ENCODE measurements at regions not wholly inside any gene's neighbourhood (a gene's known extent, or its start where the extent isn't known, plus 50 kb on each side); places are given as distances from the start of the nearest gene placed in this dataset.
"Not testable (repeated sequence)": the region's sequence is repeated elsewhere in the genome, so short reads cannot be mapped to it uniquely, and the experiment has no call there.

GRCh38 chr10:117431160-117431559, 55.9 kb upstream of the PDZD8 start:
- in situ Hi-C loops (cut with HindIII; ENCODE audit: low sequenced_read_pairs), result no loop called here

GRCh38 chr10:117430535-117430934, 55.3 kb upstream of the PDZD8 start:
- DNase-seq (ENCODE audit: low spot score); in situ Hi-C loops (cut with HindIII; ENCODE audit: low sequenced_read_pairs): not testable (repeated sequence)

More at GRCh38 chr10:117431160-117431559, 55.9 kb upstream of the PDZD8 start:
- DNase-seq (ENCODE audit: low spot score), result no peak

GRCh38 chr10:117429643-117430265, 54.5 kb upstream of the PDZD8 start:
- in situ Hi-C loops (cut with HindIII; ENCODE audit: low sequenced_read_pairs), result no loop called here
- no peak for DNase-seq (ENCODE audit: low spot score)

DNA sequence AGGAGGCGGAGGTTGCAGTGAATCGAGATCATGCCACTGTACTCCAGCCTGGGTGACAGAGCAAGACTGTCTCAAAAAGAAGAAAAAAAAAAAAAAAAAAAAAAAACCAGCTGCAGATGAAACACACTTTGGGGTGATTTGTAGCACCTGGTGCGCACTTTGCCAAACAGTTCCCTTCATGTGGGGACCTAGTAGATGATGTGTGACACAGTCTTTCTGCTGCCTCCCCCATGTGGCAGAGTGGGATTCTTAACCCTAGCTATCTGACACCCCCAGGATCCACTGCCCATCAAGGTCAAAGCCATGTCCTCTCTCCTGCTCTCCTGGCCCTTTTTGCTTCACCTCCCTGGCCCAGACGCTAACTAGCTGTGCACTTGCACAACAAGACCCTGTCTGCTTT, 52.1 kb upstream of the PDZD8 start:
- in situ Hi-C loops (cut with HindIII; ENCODE audit: low sequenced_read_pairs), result no loop called here
- no peak for DNase-seq (ENCODE audit: low spot score)

- no peak for DNase-seq (ENCODE audit: low spot score)
- in situ Hi-C loops (cut with HindIII; ENCODE audit: low sequenced_read_pairs), result no loop called here
These were observed 50.8 kb upstream of the PDZD8 start for GRCh38 chr10:117425974-117426566.

DNA sequence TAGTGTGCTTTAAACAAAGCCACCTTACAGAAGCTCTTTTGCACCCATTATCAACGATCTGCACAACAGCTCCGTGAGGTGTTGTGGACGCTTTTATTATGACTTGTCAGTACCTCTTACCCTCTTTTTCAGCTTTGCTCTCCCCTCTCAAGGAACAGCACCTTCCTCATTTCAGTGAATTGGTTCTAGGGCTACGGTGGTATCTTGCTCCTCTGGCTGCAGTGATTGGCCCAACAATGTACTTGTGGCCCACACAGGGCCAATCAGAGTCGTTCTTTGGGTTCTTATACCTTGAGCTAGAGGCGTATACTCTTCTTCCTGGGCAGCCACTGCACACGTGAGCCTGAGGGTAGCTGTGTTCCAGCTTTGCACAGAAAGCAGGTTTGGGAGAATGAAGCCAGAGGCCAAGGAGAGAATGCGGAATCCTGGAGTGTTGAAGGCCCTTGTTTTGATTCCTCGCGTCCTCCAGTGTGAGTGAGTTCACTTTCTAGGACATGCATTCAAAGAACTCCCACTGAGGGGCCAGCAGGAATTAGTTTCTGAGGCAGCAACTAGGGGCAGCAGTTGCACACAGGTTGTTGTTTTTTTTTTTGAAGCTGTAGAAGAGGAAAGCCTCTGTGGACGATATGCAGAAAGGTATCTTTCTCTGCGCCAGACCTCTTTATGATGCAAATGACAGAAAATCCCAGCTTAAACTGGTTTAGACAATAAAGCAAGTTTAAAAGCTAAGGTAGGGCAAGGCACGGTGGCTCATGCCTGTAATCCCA, 49.8 kb upstream of the PDZD8 start:
- in situ Hi-C loops (cut with HindIII; ENCODE audit: low sequenced_read_pairs), result no loop called here

More for the DNA sequence above, 49.8 kb upstream of the PDZD8 start:
- DNase-seq (ENCODE audit: low spot score), result no peak
